Activated naive CD8-positive, alpha-beta T cell treated with anti-CD3 and anti-CD28 coated beads, Interleukin-2, amount 50 U/mL, for 24 hours (primary cell): ENCODE measurements at regions not wholly inside any gene's neighbourhood (a gene's known extent, or its start where the extent isn't known, plus 50 kb on each side); places are given as distances from the start of the nearest gene placed in this dataset.
"Not testable (repeated sequence)": the region's sequence is repeated elsewhere in the genome, so short reads cannot be mapped to it uniquely, and the experiment has no call there.

Source experiments
- ATAC-seq: fragments of 150-1000 bp; cut with Tn5 transposase; one replicate; pipeline ENCODE4 v1.10.0; 2021
- DNase-seq: peaks from one replicate; pipeline ENCODE4 v3.0.0; 2021
- H3K27ac Mint-ChIP-seq: one replicate; pipeline ENCODE4 v1.8.0; 2021; ENCODE audit warnings: mild to moderate bottlenecking, mixed read lengths
- H3K27me3 Mint-ChIP-seq: one replicate; pipeline ENCODE4 v1.8.0; 2021; ENCODE audit warnings: mixed read lengths
- H3K36me3 Mint-ChIP-seq: one replicate; pipeline ENCODE4 v1.8.0; 2021; ENCODE audit warnings: low read depth, mixed read lengths
- H3K4me1 Mint-ChIP-seq: one replicate; pipeline ENCODE4 v1.8.0; 2021; ENCODE audit warnings: mixed read lengths
- H3K4me3 Mint-ChIP-seq: one replicate; pipeline ENCODE4 v1.8.0; 2021; ENCODE audit warnings: mild to moderate bottlenecking, moderate library complexity, mixed read lengths
- H3K9me3 Mint-ChIP-seq: one replicate; pipeline ENCODE4 v1.8.0; 2021; ENCODE audit warnings: mixed read lengths

DNA sequence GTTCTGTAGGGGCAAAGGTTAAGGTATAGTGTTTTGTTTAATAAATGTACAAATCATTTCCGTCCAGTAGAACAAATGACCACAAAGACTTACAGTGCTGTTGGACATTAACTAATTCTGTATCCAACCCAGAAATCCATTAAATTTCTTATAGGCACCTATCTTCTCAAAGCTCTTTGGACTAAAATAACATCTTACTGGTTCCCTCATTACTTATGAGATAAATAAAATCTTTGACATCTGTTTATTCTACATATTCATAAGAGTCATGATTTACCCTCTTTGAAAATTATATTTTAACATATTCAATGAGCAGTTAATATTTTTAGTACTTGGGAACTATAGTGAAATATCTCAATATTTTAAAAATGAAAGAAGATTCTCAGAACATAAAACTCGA is 102.7 kb upstream of the G2E3 start:
- Mint-ChIP-seq H3K36me3 (no peaks in the 10 kb centered on the region), H3K4me3 (no peak overlapping the region), H3K27ac (no peak overlapping the region), H3K27me3 (peaks cover 2% of the 10 kb centered on the region), H3K4me1 (no peaks in the 10 kb centered on the region), H3K9me3 (no peaks in the 10 kb centered on the region)
- ATAC-seq (no peak), DNase-seq (no peak)

- H3K27ac Mint-ChIP-seq: no peak overlapping the region
- no peaks in the 10 kb centered on the region for H3K36me3 Mint-ChIP-seq
- no peak overlapping the region for H3K4me3 Mint-ChIP-seq
- no peaks in the 10 kb centered on the region for H3K4me1 Mint-ChIP-seq
- ATAC-seq (no peak), DNase-seq (no peak)
- H3K27me3 Mint-ChIP-seq: peaks cover 13% of the 10 kb centered on the region
- no peaks in the 10 kb centered on the region for H3K9me3 Mint-ChIP-seq
Measured at GRCh38 chr14:30462358-30462757, 96.6 kb upstream of the G2E3 start.

GRCh38 chr14:30464481-30464880 is 94.5 kb upstream of the G2E3 start:
- H3K27ac Mint-ChIP-seq: no peak overlapping the region
- H3K4me1 Mint-ChIP-seq: no peaks in the 10 kb centered on the region
- H3K4me3 Mint-ChIP-seq: no peak overlapping the region
- DNase-seq (no peak), ATAC-seq (no peak)
- no peaks in the 10 kb centered on the region for H3K36me3 Mint-ChIP-seq
- H3K9me3 Mint-ChIP-seq: no peaks in the 10 kb centered on the region
- H3K27me3 Mint-ChIP-seq: peaks cover 13% of the 10 kb centered on the region

GRCh38 chr14:30468354-30468753 is 90.6 kb upstream of the G2E3 start:
- DNase-seq: no peak
- no peaks in the 10 kb centered on the region for H3K9me3 Mint-ChIP-seq
- ATAC-seq: no peak
- H3K4me1 Mint-ChIP-seq: no peaks in the 10 kb centered on the region
- H3K27me3 Mint-ChIP-seq: peaks cover 6% of the 10 kb centered on the region
- no peaks in the 10 kb centered on the region for H3K36me3 Mint-ChIP-seq
- H3K4me3 Mint-ChIP-seq: no peak overlapping the region
- H3K27ac Mint-ChIP-seq: no peak overlapping the region

- ATAC-seq (no peak), DNase-seq (no peak)
- Mint-ChIP-seq H3K27me3 (peaks cover 2% of the 10 kb centered on the region), H3K4me3 (no peak overlapping the region), H3K36me3 (no peaks in the 10 kb centered on the region), H3K27ac (no peak overlapping the region), H3K4me1 (no peaks in the 10 kb centered on the region), H3K9me3 (no peaks in the 10 kb centered on the region)
Measured at GRCh38 chr14:30471980-30472379, 87.0 kb upstream of the G2E3 start.

DNA sequence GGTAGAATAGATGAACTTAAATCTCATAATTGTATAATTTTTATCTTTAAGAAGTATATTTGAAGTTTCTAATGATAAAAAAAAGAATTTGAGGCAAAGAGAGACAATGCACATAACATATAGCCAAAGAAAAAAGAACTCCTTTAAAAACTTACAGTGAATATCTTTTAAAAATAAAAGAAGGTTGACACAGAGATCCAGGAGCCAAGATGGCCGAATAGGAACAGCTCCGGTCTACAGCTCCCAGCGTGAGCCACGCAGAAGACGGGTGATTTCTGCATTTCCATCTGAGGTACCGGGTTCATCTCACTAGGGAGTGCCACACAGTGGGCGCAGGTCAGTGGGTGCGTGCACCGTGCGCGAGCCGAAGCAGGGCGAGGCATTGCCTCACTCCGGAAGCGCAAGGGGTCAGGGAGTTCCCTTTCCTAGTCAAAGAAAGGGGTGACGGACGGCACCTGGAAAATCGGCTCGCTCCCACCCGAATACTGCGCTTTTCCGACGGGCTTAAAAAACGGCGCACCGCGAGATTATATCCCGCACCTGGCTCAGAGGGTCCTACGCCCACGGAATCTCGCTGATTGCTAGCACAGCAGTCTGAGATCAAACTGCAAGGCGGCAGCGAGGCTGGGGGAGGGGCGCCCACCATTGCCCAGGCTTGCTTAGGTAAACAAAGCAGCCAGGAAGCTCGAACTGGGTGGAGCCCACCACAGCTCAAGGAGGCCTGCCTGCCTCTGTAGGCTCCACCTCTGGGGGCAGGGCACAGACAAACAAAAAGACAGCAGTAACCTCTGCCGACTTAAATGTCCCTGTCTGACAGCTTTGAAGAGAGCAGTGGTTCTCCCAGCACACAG is 84.9 kb upstream of the G2E3 start:
- ATAC-seq, H3K36me3 Mint-ChIP-seq, H3K27ac Mint-ChIP-seq, H3K27me3 Mint-ChIP-seq, H3K4me1 Mint-ChIP-seq, DNase-seq, H3K9me3 Mint-ChIP-seq, H3K4me3 Mint-ChIP-seq: not testable (repeated sequence)

GRCh38 chr14:30482276-30482675 is 76.7 kb upstream of the G2E3 start:
- no peak overlapping the region for H3K27ac Mint-ChIP-seq
- H3K36me3 Mint-ChIP-seq: no peaks in the 10 kb centered on the region
- ATAC-seq (no peak), DNase-seq (no peak)
- H3K27me3 Mint-ChIP-seq: peaks cover 2% of the 10 kb centered on the region
- no peak overlapping the region for H3K4me3 Mint-ChIP-seq
- no peaks in the 10 kb centered on the region for H3K4me1 Mint-ChIP-seq
- H3K9me3 Mint-ChIP-seq: peaks cover 2% of the 10 kb centered on the region

- Mint-ChIP-seq H3K4me1 (no peaks in the 10 kb centered on the region), H3K36me3 (no peaks in the 10 kb centered on the region), H3K4me3 (no peak overlapping the region), H3K9me3 (peaks cover 5% of the 10 kb centered on the region), H3K27ac (no peak overlapping the region), H3K27me3 (peaks cover 2% of the 10 kb centered on the region)
- ATAC-seq (no peak), DNase-seq (no peak)
Measured at GRCh38 chr14:30484201-30484600, 74.8 kb upstream of the G2E3 start.

GRCh38 chr14:30484976-30485375 is 74.0 kb upstream of the G2E3 start:
- Mint-ChIP-seq H3K9me3 (peaks cover 5% of the 10 kb centered on the region), H3K27ac (no peak overlapping the region), H3K27me3 (peaks cover 2% of the 10 kb centered on the region), H3K36me3 (no peaks in the 10 kb centered on the region), H3K4me3 (no peak overlapping the region), H3K4me1 (no peaks in the 10 kb centered on the region)
- no peak for ATAC-seq
- DNase-seq: no peak

DNA sequence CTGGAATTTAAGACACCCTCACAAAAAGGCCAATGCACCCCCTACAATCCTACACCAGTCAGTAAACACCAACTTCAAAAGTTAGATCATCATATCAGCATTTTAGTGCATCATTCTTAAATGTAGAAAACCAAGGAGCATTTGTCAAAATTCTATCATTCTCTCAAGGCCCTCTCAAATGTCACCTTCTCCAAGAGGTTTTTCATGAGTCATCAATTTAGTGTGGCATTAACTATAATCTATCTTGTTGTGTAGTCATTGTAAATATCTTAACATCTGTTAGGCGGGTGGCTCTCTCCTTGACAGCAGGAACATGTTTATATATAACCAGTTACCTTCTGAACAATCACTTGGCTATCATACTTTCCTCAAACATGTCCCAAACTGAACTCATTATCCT is 62.1 kb upstream of the G2E3 start:
- Mint-ChIP-seq H3K4me1 (no peaks in the 10 kb centered on the region), H3K4me3 (no peak overlapping the region), H3K27ac (no peak overlapping the region), H3K9me3 (no peaks in the 10 kb centered on the region), H3K36me3 (no peaks in the 10 kb centered on the region), H3K27me3 (peaks cover 6% of the 10 kb centered on the region)
- ATAC-seq (no peak), DNase-seq (no peak)

- H3K4me1 Mint-ChIP-seq: no peaks in the 10 kb centered on the region
- no peak overlapping the region for H3K4me3 Mint-ChIP-seq
- peaks cover 4% of the 10 kb centered on the region for H3K27me3 Mint-ChIP-seq
Measured at GRCh38 chr14:30499358-30499757, 59.6 kb upstream of the G2E3 start.

DNA sequence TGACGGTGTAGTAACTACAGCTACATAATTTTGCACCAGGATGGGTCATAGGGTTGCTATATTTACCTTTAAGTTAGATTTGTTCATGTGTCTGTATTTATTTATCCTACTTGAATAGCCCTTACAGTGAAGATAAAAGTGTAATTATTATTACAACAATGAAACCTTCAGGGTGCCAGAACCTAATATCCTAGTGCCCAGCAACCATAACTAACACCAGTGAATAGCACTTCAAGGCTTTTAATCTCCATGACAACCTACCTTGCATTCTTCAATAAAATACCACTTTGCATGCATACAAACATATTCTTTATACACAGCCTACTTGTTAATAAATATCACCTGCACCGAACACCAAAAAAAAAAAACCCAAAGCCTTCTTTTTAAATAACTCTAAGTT is 58.7 kb upstream of the G2E3 start:
- ATAC-seq (no peak), DNase-seq (no peak)
- H3K4me3 Mint-ChIP-seq: no peak overlapping the region
- H3K36me3 Mint-ChIP-seq: no peaks in the 10 kb centered on the region
- H3K27ac Mint-ChIP-seq: no peak overlapping the region
- H3K27me3 Mint-ChIP-seq: peaks cover 2% of the 10 kb centered on the region
- H3K9me3 Mint-ChIP-seq: no peaks in the 10 kb centered on the region
- H3K4me1 Mint-ChIP-seq: no peaks in the 10 kb centered on the region

More at GRCh38 chr14:30499358-30499757, 59.6 kb upstream of the G2E3 start:
- DNase-seq: no peak
- ATAC-seq: no peak
- no peaks in the 10 kb centered on the region for H3K36me3 Mint-ChIP-seq
- no peak overlapping the region for H3K27ac Mint-ChIP-seq
- H3K9me3 Mint-ChIP-seq: no peaks in the 10 kb centered on the region

DNA sequence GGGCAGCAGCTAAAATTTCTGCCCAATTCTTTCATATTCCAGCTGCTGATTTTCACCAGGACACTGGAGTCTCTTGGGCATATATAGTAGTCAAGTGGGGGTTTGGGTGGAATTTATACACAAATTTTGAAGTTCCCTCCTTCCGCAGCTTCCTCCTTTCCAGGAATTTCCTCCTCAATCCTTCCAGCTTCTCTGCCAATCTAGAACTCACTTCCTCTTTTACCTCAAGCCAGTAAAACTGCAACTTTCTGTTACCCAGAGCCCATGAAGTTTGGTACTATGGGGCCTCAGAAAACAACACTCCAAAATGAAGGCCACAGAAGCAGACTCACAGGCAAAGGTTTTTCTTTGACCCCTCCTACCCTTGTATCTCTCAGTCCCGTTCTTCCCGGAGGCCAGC is 51.7 kb upstream of the G2E3 start:
- no peak overlapping the region for H3K4me3 Mint-ChIP-seq
- no peak overlapping the region for H3K27ac Mint-ChIP-seq
- no peaks in the 10 kb centered on the region for H3K9me3 Mint-ChIP-seq
- no peaks in the 10 kb centered on the region for H3K4me1 Mint-ChIP-seq
- no peak for DNase-seq
- no peak for ATAC-seq
- H3K27me3 Mint-ChIP-seq: peaks cover 17% of the 10 kb centered on the region
- no peaks in the 10 kb centered on the region for H3K36me3 Mint-ChIP-seq
